GM19043 (cell line): ENCODE measurements at regions not wholly inside any gene's neighbourhood (a gene's known extent, or its start where the extent isn't known, plus 50 kb on each side); places are given as distances from the start of the nearest gene placed in this dataset.

Experiments used
- ATAC-seq: cut with Tn5 transposase; IDR thresholded peaks from one replicate; pipeline ENCODE4 v1.9.1; 2021; ENCODE audit warnings: low read depth; ENCODE audit not compliant: unreplicated experiment

- ATAC-seq, result no peak
Observed at GRCh38 chr9:7259544-7260241, 501.9 kb downstream of the KDM4C start.

GRCh38 chr9:7258688-7259396 is 501.1 kb downstream of the KDM4C start:
- no peak for ATAC-seq

- ATAC-seq, result no peak
Observed at GRCh38 chr9:7246917-7247522, 489.2 kb downstream of the KDM4C start.

- no peak for ATAC-seq
Observed at GRCh38 chr9:7245976-7246580, 488.3 kb downstream of the KDM4C start.

GRCh38 chr9:7243838-7244237 is 486.1 kb downstream of the KDM4C start:
- ATAC-seq, result no peak

GRCh38 chr9:7242126-7242525 is 484.4 kb downstream of the KDM4C start:
- ATAC-seq, result no peak

- ATAC-seq, result no peak
Observed at GRCh38 chr9:7241694-7242093, 483.9 kb downstream of the KDM4C start.

- ATAC-seq, result no peak
Observed at GRCh38 chr9:7240569-7241311, 483.0 kb downstream of the KDM4C start.

GRCh38 chr9:7239708-7240107 is 481.9 kb downstream of the KDM4C start:
- ATAC-seq, result no peak

- ATAC-seq, result no peak
Observed at GRCh38 chr9:7238247-7238637, 480.5 kb downstream of the KDM4C start.

- no peak for ATAC-seq
Observed at GRCh38 chr9:7237473-7238246, 479.9 kb downstream of the KDM4C start.

- ATAC-seq, result no peak
Observed at GRCh38 chr9:7236186-7236585, 478.4 kb downstream of the KDM4C start.

- no peak for ATAC-seq
Observed at GRCh38 chr9:7234144-7234543, 476.4 kb downstream of the KDM4C start.

GRCh38 chr9:7229571-7229970 is 471.8 kb downstream of the KDM4C start:
- ATAC-seq, result no peak

GRCh38 chr9:7228726-7229125 is 471.0 kb downstream of the KDM4C start:
- no peak for ATAC-seq

GRCh38 chr9:7227951-7228350 is 470.2 kb downstream of the KDM4C start:
- ATAC-seq, result no peak

- no peak for ATAC-seq
Observed at GRCh38 chr9:7226007-7226640, 468.4 kb downstream of the KDM4C start.
